ENCODE measurements at regions not wholly inside any gene's neighbourhood (a gene's known extent, or its start where the extent isn't known, plus 50 kb on each side); places are given as distances from the start of the nearest gene placed in this dataset.

GRCh38 chr3:190790185-190790584, 72.3 kb downstream of the GMNC start:
- Mint-ChIP-seq H3K4me1 (no peaks in the 10 kb centered on the region), H3K27me3 (no peaks in the 10 kb centered on the region), H3K27ac (no peak overlapping the region), H3K4me3 (no peak overlapping the region), H3K36me3 (no peaks in the 10 kb centered on the region), H3K9me3 (peaks cover 0 to 2% (median 0%) of the 10 kb centered on the region in 7 donors)
- Histone ChIP-seq H3K9me3 (ENCODE audit: control insufficient read depth in 2 of 2, low read length in 2 of 2) (no peaks in the 10 kb centered on the region), H3K4me1 (ENCODE audit: control insufficient read depth, insufficient read depth, low read length, poor library complexity, severe bottlenecking) (no peaks in the 10 kb centered on the region), H3K4me3 (ENCODE audit: low read depth, low read length) (no peak overlapping the region), H3K36me3 (ENCODE audit: control insufficient read depth, insufficient read depth, low read length) (no peaks in the 10 kb centered on the region), H3K27ac (ENCODE audit: insufficient read depth, low read length, poor library complexity, severe bottlenecking) (no peak overlapping the region), H3K27me3 (ENCODE audit: control insufficient read depth, insufficient read depth, low read length) (no peaks in the 10 kb centered on the region)
- DNase-seq: no peak
- no peak for ATAC-seq (ENCODE audit: low read depth in 2 of 2)

GRCh38 chr3:190786898-190787297, 75.6 kb downstream of the GMNC start:
- H3K36me3 Mint-ChIP-seq: no peaks in the 10 kb centered on the region
- peaks cover 5% of the 10 kb centered on the region for H3K27me3 Mint-ChIP-seq
- no peak overlapping the region for H3K4me3 Mint-ChIP-seq
- Histone ChIP-seq H3K27me3 (ENCODE audit: control insufficient read depth, insufficient read depth, low read length) (no peaks in the 10 kb centered on the region), H3K9me3 (ENCODE audit: control insufficient read depth in 2 of 2, low read length in 2 of 2) (no peaks in the 10 kb centered on the region), H3K4me1 (ENCODE audit: control insufficient read depth, insufficient read depth, low read length, poor library complexity, severe bottlenecking) (no peaks in the 10 kb centered on the region), H3K4me3 (ENCODE audit: low read depth, low read length) (no peak overlapping the region), H3K36me3 (ENCODE audit: control insufficient read depth, insufficient read depth, low read length) (no peaks in the 10 kb centered on the region), H3K27ac (ENCODE audit: insufficient read depth, low read length, poor library complexity, severe bottlenecking) (no peak overlapping the region)
- DNase-seq (no peak), ATAC-seq (ENCODE audit: low read depth in 2 of 2) (no peak)
- peaks cover 0 to 2% (median 0%) of the 10 kb centered on the region in 7 donors for H3K9me3 Mint-ChIP-seq
- no peak overlapping the region for H3K27ac Mint-ChIP-seq
- H3K4me1 Mint-ChIP-seq: no peaks in the 10 kb centered on the region

- Histone ChIP-seq H3K4me1 (ENCODE audit: control insufficient read depth, insufficient read depth, low read length, poor library complexity, severe bottlenecking) (no peaks in the 10 kb centered on the region), H3K4me3 (ENCODE audit: low read depth, low read length) (no peak overlapping the region), H3K9me3 (ENCODE audit: control insufficient read depth in 2 of 2, low read length in 2 of 2) (no peaks in the 10 kb centered on the region), H3K36me3 (ENCODE audit: control insufficient read depth, insufficient read depth, low read length) (no peaks in the 10 kb centered on the region), H3K27me3 (ENCODE audit: control insufficient read depth, insufficient read depth, low read length) (no peaks in the 10 kb centered on the region), H3K27ac (ENCODE audit: insufficient read depth, low read length, poor library complexity, severe bottlenecking) (no peak overlapping the region)
- Mint-ChIP-seq H3K27ac (no peak overlapping the region), H3K4me3 (no peak overlapping the region), H3K36me3 (no peaks in the 10 kb centered on the region), H3K4me1 (no peaks in the 10 kb centered on the region), H3K9me3 (peaks cover 0 to 2% (median 0%) of the 10 kb centered on the region in 7 donors), H3K27me3 (peaks cover 5% of the 10 kb centered on the region)
- ATAC-seq (ENCODE audit: low read depth in 2 of 2) (no peak), DNase-seq (no peak)
These were observed 77.4 kb downstream of the GMNC start for GRCh38 chr3:190785047-190785446.

- H3K27ac Mint-ChIP-seq: no peak overlapping the region
- Histone ChIP-seq H3K27me3 (ENCODE audit: control insufficient read depth, insufficient read depth, low read length) (no peaks in the 10 kb centered on the region), H3K4me1 (ENCODE audit: control insufficient read depth, insufficient read depth, low read length, poor library complexity, severe bottlenecking) (no peaks in the 10 kb centered on the region), H3K27ac (ENCODE audit: insufficient read depth, low read length, poor library complexity, severe bottlenecking) (no peak overlapping the region), H3K4me3 (ENCODE audit: low read depth, low read length) (no peak overlapping the region), H3K36me3 (ENCODE audit: control insufficient read depth, insufficient read depth, low read length) (no peaks in the 10 kb centered on the region), H3K9me3 (ENCODE audit: control insufficient read depth in 2 of 2, low read length in 2 of 2) (no peaks in the 10 kb centered on the region)
- H3K4me1 Mint-ChIP-seq: no peaks in the 10 kb centered on the region
- H3K4me3 Mint-ChIP-seq: no peak overlapping the region
- no peak for ATAC-seq (ENCODE audit: low read depth in 2 of 2)
- no peak for DNase-seq
- no peaks in the 10 kb centered on the region for H3K36me3 Mint-ChIP-seq
- no peaks in the 10 kb centered on the region for H3K9me3 Mint-ChIP-seq
- H3K27me3 Mint-ChIP-seq: peaks cover 5% of the 10 kb centered on the region
These were observed 82.0 kb downstream of the GMNC start for GRCh38 chr3:190780524-190780923.

- no peaks in the 10 kb centered on the region for H3K27me3 Mint-ChIP-seq
- ATAC-seq (ENCODE audit: low read depth in 2 of 2) (no peak), DNase-seq (no peak)
- H3K9me3 ChIP-seq (ENCODE audit: control insufficient read depth in 2 of 2, low read length in 2 of 2): no peaks in the 10 kb centered on the region
- H3K36me3 Mint-ChIP-seq: no peaks in the 10 kb centered on the region
- no peak overlapping the region for H3K27ac Mint-ChIP-seq
- no peak overlapping the region for H3K4me3 Mint-ChIP-seq
- no peak overlapping the region for H3K27ac ChIP-seq (ENCODE audit: insufficient read depth, low read length, poor library complexity, severe bottlenecking)
- H3K36me3 ChIP-seq (ENCODE audit: control insufficient read depth, insufficient read depth, low read length): no peaks in the 10 kb centered on the region
- peaks cover 0 to 19% (median 3%) of the 10 kb centered on the region in 7 donors for H3K9me3 Mint-ChIP-seq
- no peaks in the 10 kb centered on the region for H3K4me1 Mint-ChIP-seq
- H3K4me1 ChIP-seq (ENCODE audit: control insufficient read depth, insufficient read depth, low read length, poor library complexity, severe bottlenecking): no peaks in the 10 kb centered on the region
- H3K27me3 ChIP-seq (ENCODE audit: control insufficient read depth, insufficient read depth, low read length): no peaks in the 10 kb centered on the region
- H3K4me3 ChIP-seq (ENCODE audit: low read depth, low read length): no peak overlapping the region
These were observed 87.9 kb downstream of the GMNC start for GRCh38 chr3:190774633-190775032.

- H3K36me3 Mint-ChIP-seq: no peaks in the 10 kb centered on the region
- no peak overlapping the region for H3K27ac ChIP-seq (ENCODE audit: insufficient read depth, low read length, poor library complexity, severe bottlenecking)
- no peak for ATAC-seq (ENCODE audit: low read depth in 2 of 2)
- H3K4me1 Mint-ChIP-seq: no peaks in the 10 kb centered on the region
- H3K4me3 ChIP-seq (ENCODE audit: low read depth, low read length): no peak overlapping the region
- no peaks in the 10 kb centered on the region for H3K36me3 ChIP-seq (ENCODE audit: control insufficient read depth, insufficient read depth, low read length)
- H3K9me3 ChIP-seq (ENCODE audit: control insufficient read depth in 2 of 2, low read length in 2 of 2): no peaks in the 10 kb centered on the region
- H3K4me3 Mint-ChIP-seq: no peak overlapping the region
- H3K27me3 ChIP-seq (ENCODE audit: control insufficient read depth, insufficient read depth, low read length): no peaks in the 10 kb centered on the region
- peaks cover 0 to 19% (median 3%) of the 10 kb centered on the region in 7 donors for H3K9me3 Mint-ChIP-seq
- H3K27ac Mint-ChIP-seq: no peak overlapping the region
- H3K4me1 ChIP-seq (ENCODE audit: control insufficient read depth, insufficient read depth, low read length, poor library complexity, severe bottlenecking): no peaks in the 10 kb centered on the region
- H3K27me3 Mint-ChIP-seq: no peaks in the 10 kb centered on the region
- no peak for DNase-seq
These were observed 88.5 kb downstream of the GMNC start for GRCh38 chr3:190773948-190774347.

GRCh38 chr3:190772831-190773230, 89.7 kb downstream of the GMNC start:
- Histone ChIP-seq H3K27me3 (ENCODE audit: control insufficient read depth, insufficient read depth, low read length) (no peaks in the 10 kb centered on the region), H3K27ac (ENCODE audit: insufficient read depth, low read length, poor library complexity, severe bottlenecking) (no peak overlapping the region), H3K4me1 (ENCODE audit: control insufficient read depth, insufficient read depth, low read length, poor library complexity, severe bottlenecking) (no peaks in the 10 kb centered on the region), H3K36me3 (ENCODE audit: control insufficient read depth, insufficient read depth, low read length) (no peaks in the 10 kb centered on the region), H3K4me3 (ENCODE audit: low read depth, low read length) (no peak overlapping the region), H3K9me3 (ENCODE audit: control insufficient read depth in 2 of 2, low read length in 2 of 2) (no peaks in the 10 kb centered on the region)
- no peak overlapping the region for H3K27ac Mint-ChIP-seq
- H3K4me3 Mint-ChIP-seq: no peak overlapping the region
- no peak for ATAC-seq (ENCODE audit: low read depth in 2 of 2)
- DNase-seq: no peak
- peaks cover 0 to 19% (median 3%) of the 10 kb centered on the region in 7 donors for H3K9me3 Mint-ChIP-seq
- no peaks in the 10 kb centered on the region for H3K27me3 Mint-ChIP-seq
- no peaks in the 10 kb centered on the region for H3K4me1 Mint-ChIP-seq
- H3K36me3 Mint-ChIP-seq: no peaks in the 10 kb centered on the region

GRCh38 chr3:190768891-190769290, 93.6 kb downstream of the GMNC start:
- no peaks in the 10 kb centered on the region for H3K27me3 ChIP-seq (ENCODE audit: control insufficient read depth, insufficient read depth, low read length)
- no peak overlapping the region for H3K4me3 ChIP-seq (ENCODE audit: low read depth, low read length)
- no peak overlapping the region for H3K4me3 Mint-ChIP-seq
- no peaks in the 10 kb centered on the region for H3K36me3 ChIP-seq (ENCODE audit: control insufficient read depth, insufficient read depth, low read length)
- no peaks in the 10 kb centered on the region for H3K4me1 Mint-ChIP-seq
- H3K9me3 Mint-ChIP-seq: peaks cover 0 to 19% (median 2%) of the 10 kb centered on the region in 7 donors
- H3K27me3 Mint-ChIP-seq: no peaks in the 10 kb centered on the region
- no peak for ATAC-seq (ENCODE audit: low read depth in 2 of 2)
- DNase-seq: no peak
- no peaks in the 10 kb centered on the region for H3K9me3 ChIP-seq (ENCODE audit: control insufficient read depth in 2 of 2, low read length in 2 of 2)
- no peaks in the 10 kb centered on the region for H3K36me3 Mint-ChIP-seq
- no peak overlapping the region for H3K27ac ChIP-seq (ENCODE audit: insufficient read depth, low read length, poor library complexity, severe bottlenecking)
- H3K27ac Mint-ChIP-seq: no peak overlapping the region
- H3K4me1 ChIP-seq (ENCODE audit: control insufficient read depth, insufficient read depth, low read length, poor library complexity, severe bottlenecking): no peaks in the 10 kb centered on the region

Data from CD4-positive, CD25-positive, alpha-beta regulatory T cell (primary cell).